Right atrium auricular region (tissue), 2 donors: ENCODE measurements at regions not wholly inside any gene's neighbourhood (a gene's known extent, or its start where the extent isn't known, plus 50 kb on each side); places are given as distances from the start of the nearest gene placed in this dataset.

Experiments used
- DNase-seq: peaks from one replicate; pipeline ENCODE4 v3.0.0-alpha.2; 2019; ENCODE audit warnings: low spot score
- H3K27ac ChIP-seq, 2 donors: fragments of 200-600 bp; sonication (generic); 1 replicate in 1 of 2; 2 replicates in 1 of 2; pipeline ENCODE4 v1.5.1; 2016 to 2019
- H3K27me3 ChIP-seq, 2 donors: fragments of 200-600 bp; sonication (generic); one replicate each; pipeline versions ENCODE4 v1.5.1 to v1.6.0; 2017 to 2019
- H3K36me3 ChIP-seq: fragments of 200-600 bp; sonication (generic); one replicate; pipeline ENCODE4 v1.5.1; 2016
- H3K4me1 ChIP-seq, 2 donors: fragments of 200-600 bp; sonication (generic); one replicate each; pipeline versions ENCODE4 v1.5.1 to v1.6.0; 2017 to 2019
- H3K4me3 ChIP-seq, 2 donors: fragments of 200-600 bp; sonication (generic); 1 replicate in 1 of 2; 2 replicates in 1 of 2; pipeline ENCODE4 v1.5.1; 2017 to 2019; ENCODE audit warnings: mild to moderate bottlenecking in 1 of 2, moderate library complexity in 1 of 2
- H3K9me3 ChIP-seq, 2 donors: fragments of 200-600 bp; sonication (generic); one replicate each; pipeline ENCODE4 v1.5.1; 2019
- CTCF ChIP-seq, 2 donors: fragments of 200-600 bp; sonication (generic); IDR thresholded peaks; one replicate each; pipeline ENCODE4 v1.5.1; 2019; ENCODE audit warnings: antibody characterized with exemption in 2 of 2

DNA sequence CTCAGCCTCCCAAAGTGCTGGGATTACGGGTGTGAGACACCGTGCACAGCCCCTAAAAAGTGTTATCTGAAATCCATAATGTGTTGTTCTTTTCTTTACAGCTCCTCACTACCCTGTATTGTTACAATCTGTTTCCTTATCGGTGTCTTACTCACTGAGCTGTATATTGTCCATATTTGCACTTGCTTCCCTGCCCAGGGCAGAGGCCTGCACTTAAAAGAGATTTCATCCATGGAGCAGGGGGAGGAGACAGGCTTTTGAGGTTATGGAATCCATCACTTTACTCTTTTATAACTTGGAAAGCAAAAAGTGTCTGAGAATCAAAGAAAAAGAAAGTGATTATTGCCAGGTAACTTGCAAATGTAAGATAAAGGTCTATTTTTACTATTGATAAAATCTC lies 251.0 kb downstream of the DIO2 start:
- TF ChIP-seq CTCF (IDR thresholded peaks at IDR 0.05): no peak
- no peak for DNase-seq
- no peaks in the 10 kb centered on the region for H3K9me3 ChIP-seq
- peak overlapping the region in 1 of 2 donors; percentile 29 for H3K27ac ChIP-seq
- H3K4me3 ChIP-seq: no peak overlapping the region
- H3K27me3 ChIP-seq: no peaks in the 10 kb centered on the region
- H3K36me3 ChIP-seq: no peaks in the 10 kb centered on the region
- no peaks in the 10 kb centered on the region for H3K4me1 ChIP-seq

DNA sequence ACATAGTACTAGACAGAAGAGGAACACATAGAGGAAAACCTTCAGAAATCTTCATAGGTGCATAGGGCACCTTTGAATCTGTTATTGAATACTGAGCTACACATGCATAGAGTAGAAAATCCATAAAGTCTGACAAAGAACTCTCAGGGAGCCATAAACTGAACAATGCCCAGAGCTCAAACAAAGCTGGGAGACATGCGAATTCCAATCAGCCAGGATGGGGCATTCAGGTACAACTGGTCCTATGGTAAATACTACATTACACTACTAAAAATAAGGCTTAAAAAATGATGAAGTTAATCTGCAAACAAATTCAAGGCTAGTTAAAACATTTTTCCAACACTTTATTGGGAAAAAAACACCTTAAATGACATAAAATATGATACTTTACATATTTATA lies 259.7 kb downstream of the DIO2 start:
- Histone ChIP-seq H3K9me3 (peaks cover 0 to 12% of the 10 kb centered on the region in 2 donors), H3K27ac (no peak overlapping the region), H3K27me3 (no peaks in the 10 kb centered on the region), H3K36me3 (no peaks in the 10 kb centered on the region), H3K4me1 (no peaks in the 10 kb centered on the region), H3K4me3 (no peak overlapping the region)
- no peak for DNase-seq
- TF ChIP-seq CTCF (IDR thresholded peaks at IDR 0.05): no peak

GRCh38 chr14:79949906-79950305 lies 261.4 kb downstream of the DIO2 start:
- H3K27me3 ChIP-seq: no peaks in the 10 kb centered on the region
- H3K9me3 ChIP-seq: peaks cover 0 to 9% of the 10 kb centered on the region in 2 donors
- no peak overlapping the region for H3K27ac ChIP-seq
- no peak for DNase-seq
- TF ChIP-seq CTCF (IDR thresholded peaks at IDR 0.05): no peak
- H3K4me3 ChIP-seq: no peak overlapping the region
- no peaks in the 10 kb centered on the region for H3K4me1 ChIP-seq
- no peaks in the 10 kb centered on the region for H3K36me3 ChIP-seq

DNA sequence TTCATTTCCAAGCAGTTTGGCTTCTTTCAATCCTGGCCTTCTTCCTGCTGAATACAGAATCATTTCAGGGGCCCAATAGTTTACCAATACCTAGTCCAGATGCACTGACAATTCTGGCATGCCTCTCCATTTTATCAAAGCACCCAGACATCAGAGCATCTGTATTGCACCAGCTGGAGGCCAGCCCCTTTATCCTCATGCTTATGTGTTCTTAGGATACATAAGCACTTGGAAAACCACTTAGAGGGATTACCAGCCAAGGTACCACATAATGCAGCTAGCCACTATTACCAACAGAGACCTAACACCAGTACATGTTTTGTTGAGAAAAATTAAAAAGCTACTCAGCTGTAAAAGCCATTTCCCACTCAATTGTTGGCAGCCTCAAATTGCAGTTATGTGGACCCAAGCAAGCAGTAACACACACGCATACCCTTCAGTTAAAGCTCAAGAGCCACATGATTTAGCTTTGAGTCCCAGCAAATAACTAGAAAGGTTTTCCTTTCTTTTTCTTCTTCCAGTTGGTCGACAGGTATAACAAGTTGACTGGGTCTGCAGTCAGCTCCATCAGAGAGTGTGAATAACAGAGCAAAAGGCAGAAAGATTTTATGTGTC lies 263.8 kb downstream of the DIO2 start:
- DNase-seq: no peak
- H3K27ac ChIP-seq: no peak overlapping the region
- no peak overlapping the region for H3K4me3 ChIP-seq
- no peak for TF ChIP-seq CTCF (IDR thresholded peaks at IDR 0.05)
- H3K27me3 ChIP-seq: no peaks in the 10 kb centered on the region
- H3K36me3 ChIP-seq: no peaks in the 10 kb centered on the region
- H3K9me3 ChIP-seq: no peaks in the 10 kb centered on the region
- no peaks in the 10 kb centered on the region for H3K4me1 ChIP-seq

GRCh38 chr14:79939235-79939634 lies 272.1 kb downstream of the DIO2 start:
- no peak for TF ChIP-seq CTCF (IDR thresholded peaks at IDR 0.05)

DNA sequence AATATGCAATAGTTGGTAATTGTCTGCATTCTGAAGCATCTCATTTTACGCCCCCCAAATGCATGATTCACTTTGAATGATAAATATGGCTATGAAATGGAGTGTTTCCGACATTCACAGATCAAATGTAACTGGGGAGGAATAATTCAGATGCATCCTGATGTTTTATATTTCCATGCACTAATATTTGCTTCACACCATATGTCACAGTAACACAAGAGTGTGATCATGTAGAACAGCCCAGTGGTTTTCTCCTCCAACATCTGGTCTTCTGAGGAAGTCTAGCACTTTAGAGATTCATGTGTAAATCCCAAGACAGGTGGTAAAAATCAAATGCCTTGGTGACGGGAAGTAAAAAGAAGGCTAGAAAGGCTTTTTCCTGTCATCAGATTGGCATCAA lies 273.1 kb downstream of the DIO2 start:
- Histone ChIP-seq H3K9me3 (no peaks in the 10 kb centered on the region), H3K36me3 (no peaks in the 10 kb centered on the region), H3K4me3 (no peak overlapping the region), H3K27ac (no peak overlapping the region), H3K27me3 (no peaks in the 10 kb centered on the region), H3K4me1 (no peaks in the 10 kb centered on the region)
- no peak for DNase-seq
- TF ChIP-seq CTCF (IDR thresholded peaks at IDR 0.05): no peak

More at GRCh38 chr14:79939235-79939634, 272.1 kb downstream of the DIO2 start:
- H3K4me1 ChIP-seq: no peaks in the 10 kb centered on the region
- no peak for DNase-seq
- no peak overlapping the region for H3K4me3 ChIP-seq
- H3K9me3 ChIP-seq: no peaks in the 10 kb centered on the region
- H3K27ac ChIP-seq: no peak overlapping the region
- H3K36me3 ChIP-seq: no peaks in the 10 kb centered on the region
- H3K27me3 ChIP-seq: no peaks in the 10 kb centered on the region
